ENCODE measurements at regions not wholly inside any gene's neighbourhood (a gene's known extent, or its start where the extent isn't known, plus 50 kb on each side); places are given as distances from the start of the nearest gene placed in this dataset.

GRCh38 chr9:10793306-10793705 lies 180.5 kb upstream of the PTPRD start:
- no peak overlapping the region for H3K4me3 ChIP-seq (ENCODE audit: control insufficient read depth, low read depth, low read length)
- DNase-seq (ENCODE audit: low read depth) = no peak
- no peak for TF ChIP-seq CTCF (conservative IDR thresholded peaks at IDR 0.05; ENCODE audit: control insufficient read depth, insufficient read depth, low read depth, low read length)

- DNase-seq (ENCODE audit: low read depth) = no peak
- no peak for TF ChIP-seq CTCF (conservative IDR thresholded peaks at IDR 0.05; ENCODE audit: control insufficient read depth, insufficient read depth, low read depth, low read length)
Observed at GRCh38 chr9:10804486-10804885, 191.7 kb upstream of the PTPRD start.

GRCh38 chr9:10806868-10807267 lies 194.1 kb upstream of the PTPRD start:
- no peak for DNase-seq (ENCODE audit: low read depth)
- TF ChIP-seq CTCF (conservative IDR thresholded peaks at IDR 0.05; ENCODE audit: control insufficient read depth, insufficient read depth, low read depth, low read length) = no peak
- H3K4me3 ChIP-seq (ENCODE audit: control insufficient read depth, low read depth, low read length) = no peak overlapping the region

More at GRCh38 chr9:10804486-10804885, 191.7 kb upstream of the PTPRD start:
- no peak overlapping the region for H3K4me3 ChIP-seq (ENCODE audit: control insufficient read depth, low read depth, low read length)

DNA sequence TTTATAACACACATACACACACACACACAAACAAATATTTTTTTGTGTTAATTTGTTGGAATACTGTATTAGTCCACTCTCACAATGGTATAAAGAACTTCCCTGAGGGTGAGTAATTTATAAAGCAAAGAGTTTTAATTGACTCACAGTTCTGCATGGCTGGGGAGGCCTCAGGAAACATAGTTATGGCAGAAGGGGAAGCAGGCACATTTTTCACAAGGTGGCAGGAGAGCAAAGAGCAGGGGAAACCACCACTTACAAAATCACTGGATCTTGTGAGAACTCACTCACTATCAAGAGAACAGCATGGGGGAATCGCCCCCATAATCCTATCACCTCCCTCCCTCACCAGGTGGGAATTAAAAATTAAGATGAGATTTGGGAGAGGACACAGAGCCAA lies 205.4 kb upstream of the PTPRD start:
- no peak overlapping the region for H3K4me3 ChIP-seq (ENCODE audit: control insufficient read depth, low read depth, low read length)
- no peak for DNase-seq (ENCODE audit: low read depth)
- no peak for TF ChIP-seq CTCF (conservative IDR thresholded peaks at IDR 0.05; ENCODE audit: control insufficient read depth, insufficient read depth, low read depth, low read length)

- no peak overlapping the region for H3K4me3 ChIP-seq (ENCODE audit: control insufficient read depth, low read depth, low read length)
- TF ChIP-seq CTCF (conservative IDR thresholded peaks at IDR 0.05; ENCODE audit: control insufficient read depth, insufficient read depth, low read depth, low read length) = no peak
- DNase-seq (ENCODE audit: low read depth) = no peak
Observed at GRCh38 chr9:10835791-10836463, 223.1 kb upstream of the PTPRD start.

- DNase-seq (ENCODE audit: low read depth) = no peak
- TF ChIP-seq CTCF (conservative IDR thresholded peaks at IDR 0.05; ENCODE audit: control insufficient read depth, insufficient read depth, low read depth, low read length) = no peak
Observed at GRCh38 chr9:10843151-10843550, 230.3 kb upstream of the PTPRD start.

DNA sequence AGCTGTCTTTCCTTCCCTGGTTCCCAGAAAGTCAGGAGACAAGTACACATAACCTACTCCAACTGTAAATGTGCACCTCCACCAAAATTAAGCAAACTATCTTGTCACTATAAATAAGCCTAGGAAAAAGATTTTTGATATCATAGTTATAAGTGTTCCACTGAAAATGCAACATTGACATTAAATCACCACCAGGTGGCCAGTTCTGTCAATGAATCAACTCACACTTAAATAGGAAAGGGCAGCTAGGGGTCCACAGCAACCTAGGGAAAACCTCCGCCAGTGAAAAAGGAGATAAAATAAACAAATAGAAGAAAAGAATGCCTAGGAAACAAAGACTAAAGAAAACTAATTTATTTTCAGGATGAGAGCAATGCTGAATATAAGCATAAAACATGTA lies 243.0 kb upstream of the PTPRD start:
- DNase-seq (ENCODE audit: low read depth) = peak; percentile 15
- TF ChIP-seq CTCF (conservative IDR thresholded peaks at IDR 0.05; ENCODE audit: control insufficient read depth, insufficient read depth, low read depth, low read length) = peak; percentile 33
- H3K4me3 ChIP-seq (ENCODE audit: control insufficient read depth, low read depth, low read length) = no peak overlapping the region

More at GRCh38 chr9:10843151-10843550, 230.3 kb upstream of the PTPRD start:
- H3K4me3 ChIP-seq (ENCODE audit: control insufficient read depth, low read depth, low read length) = no peak overlapping the region
